Psoas muscle (tissue), 7 donors: ENCODE measurements at regions not wholly inside any gene's neighbourhood (a gene's known extent, or its start where the extent isn't known, plus 50 kb on each side); places are given as distances from the start of the nearest gene placed in this dataset.

Experiments
- ATAC-seq, 4 donors: fragments of 200-7000 bp; cut with Tn5 transposase; one replicate each; pipeline ENCODE4 v1.9.1; 2020; ENCODE audit warnings: moderate library complexity in 3 of 4, mild to moderate bottlenecking in 2 of 4
- DNase-seq, 2 donors: peaks; one replicate each; pipeline ENCODE4 v3.0.0-alpha.2; 2020
- H3K27ac ChIP-seq: fragments of 200-600 bp; one replicate; pipeline ENCODE4 v1.8.0; 2022
- H3K27me3 ChIP-seq, 3 donors: fragments of 200-600 bp in 1 of 3; one replicate each; pipeline versions ENCODE4 v1.6.1 to v1.8.0; 2013 to 2022; ENCODE audit warnings: low read length in 2 of 3, mild to moderate bottlenecking in 2 of 3, moderate library complexity in 1 of 3; ENCODE audit not compliant: insufficient read depth in 3 of 3
- H3K36me3 ChIP-seq, 2 donors: fragments of 200-600 bp in 1 of 2; one replicate each; pipeline versions ENCODE4 v1.6.1 to v1.8.0; 2013 to 2022; ENCODE audit warnings: low read depth in 1 of 2, mild to moderate bottlenecking in 1 of 2, moderate library complexity in 1 of 2; ENCODE audit not compliant: insufficient read depth in 1 of 2
- H3K4me1 ChIP-seq: fragments of 200-600 bp; one replicate; pipeline ENCODE4 v1.8.0; 2022
- H3K4me3 ChIP-seq: fragments of 200-600 bp; one replicate; pipeline ENCODE4 v1.8.0; 2022; ENCODE audit warnings: mild to moderate bottlenecking
- H3K9me3 ChIP-seq: fragments of 200-600 bp; one replicate; pipeline ENCODE4 v1.8.0; 2022
- CTCF ChIP-seq: fragments of 200-600 bp; IDR thresholded peaks from one replicate; pipeline ENCODE4 v1.8.0; 2022; ENCODE audit warnings: antibody characterized with exemption
- WGBS, 3 donors: extraction: QIAGEN DNeasy Blood & Tissue Kit; methylation state at CpG; one replicate each; pipeline versions ENCODE4 v1.1.6 to v1.1.7; 2013; 5-methylcytosine and 5-hydroxymethylcytosine counted together
- intact Hi-C, 2 donors: fragments of 100-400 bp; cut with DNase I; formaldehyde crosslinking; loops; one replicate each; pipeline versions ENCODE4 v1.11.0 to v1.14.2; 2022
- donor health status: healthy with polysubstance abuse.
- donor health status: DM: no; HTN: no; CAD: no; lungs with moderate emphysema.
- donor health status: Bipolar disorder and iron deficiency.
- donor health status: healthy.
- donor health status: DM: yes; HTN: yes; CAD: no.
- donor health status: DM: no; HTN: no; CAD: no.
- donor health status: DM: yes; HTN: yes; CAD: no.

GRCh38 chr13:90565985-90566713 is 781.3 kb upstream of the MIR17HG start:
- Histone ChIP-seq H3K27ac (no peak overlapping the region), H3K4me1 (no peaks in the 10 kb centered on the region), H3K9me3 (no peaks in the 10 kb centered on the region), H3K36me3 (no peaks in the 10 kb centered on the region), H3K4me3 (no peak overlapping the region), H3K27me3 (no peaks in the 10 kb centered on the region)
- intact Hi-C loops = no loop called here
- no peak for ATAC-seq
- WGBS, 3 donors = 73 to 77% (median 76%) methylated on average over 3 of the region's 3 CpGs
- no peak for DNase-seq
- TF ChIP-seq CTCF = no peak

DNA sequence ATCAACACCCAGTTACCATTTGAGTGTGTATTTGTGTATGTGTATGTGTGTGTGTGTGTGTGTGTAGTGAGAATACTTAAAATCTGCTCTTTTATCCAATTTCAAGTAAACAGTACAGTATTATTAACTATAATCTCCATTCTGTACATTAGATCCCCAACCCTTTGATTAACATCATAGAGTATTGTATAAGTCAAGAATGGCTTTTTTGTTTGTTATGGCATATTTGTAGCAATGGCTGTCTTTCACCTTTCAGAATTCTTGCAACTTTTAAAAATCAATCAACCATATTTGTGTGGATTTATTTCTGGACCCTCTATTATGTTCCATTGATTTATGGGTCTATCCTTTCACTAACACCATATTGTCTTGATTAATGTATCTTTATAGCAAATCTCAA is 779.3 kb upstream of the MIR17HG start:
- Histone ChIP-seq H3K9me3 (no peaks in the 10 kb centered on the region), H3K27ac (no peak overlapping the region), H3K27me3 (no peaks in the 10 kb centered on the region), H3K36me3 (no peaks in the 10 kb centered on the region), H3K4me3 (no peak overlapping the region), H3K4me1 (no peaks in the 10 kb centered on the region)
- no peak for TF ChIP-seq CTCF
- intact Hi-C loops = no loop called here
- DNase-seq (no peak), ATAC-seq (no peak)

DNA sequence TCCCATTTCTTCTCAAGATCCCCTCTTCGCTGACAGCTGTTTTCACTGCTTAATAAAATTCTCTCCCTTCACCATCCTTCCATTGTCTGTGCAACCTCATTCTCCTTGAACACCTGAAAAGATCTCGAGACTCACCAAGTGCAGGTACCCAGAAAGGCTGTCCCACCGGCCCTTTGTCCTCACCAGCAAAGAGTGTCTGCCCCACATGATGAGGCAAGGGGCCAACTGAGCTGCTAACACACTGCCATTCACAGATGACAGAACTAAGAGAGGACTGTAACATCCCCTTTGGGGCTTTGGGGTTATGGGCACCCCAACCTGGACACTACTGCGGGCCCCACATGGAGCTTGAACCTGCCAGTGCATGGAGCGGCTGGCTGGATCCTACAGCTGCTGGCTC is 771.4 kb upstream of the MIR17HG start:
- Histone ChIP-seq H3K4me1 (no peaks in the 10 kb centered on the region), H3K9me3 (no peaks in the 10 kb centered on the region), H3K36me3 (no peaks in the 10 kb centered on the region), H3K27me3 (no peaks in the 10 kb centered on the region), H3K4me3 (no peak overlapping the region), H3K27ac (no peak overlapping the region)
- no peak for ATAC-seq
- intact Hi-C loops = no loop called here
- no peak for TF ChIP-seq CTCF
- DNase-seq = no peak
- 91 to 94% (median 92%) methylated on average over 5 of the region's 5 CpGs for WGBS, 3 donors

DNA sequence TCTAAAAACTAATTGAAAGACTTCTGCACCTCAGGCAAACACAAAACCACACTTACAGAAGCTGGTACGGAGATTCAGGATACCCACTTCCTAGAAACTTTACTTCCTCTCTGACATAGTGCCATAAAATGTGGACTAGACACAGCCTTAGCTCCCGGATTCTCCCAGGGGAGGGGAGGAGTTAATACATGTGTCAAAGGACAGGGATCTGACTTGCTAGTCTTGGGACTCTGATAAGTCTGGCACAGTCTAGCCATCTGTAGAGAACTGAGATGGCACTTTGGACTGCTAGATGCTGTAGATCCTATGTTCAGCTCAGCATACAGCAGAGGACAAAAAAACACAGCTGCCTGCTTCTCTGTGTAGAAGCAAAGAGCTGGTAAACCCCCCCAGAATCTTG is 769.8 kb upstream of the MIR17HG start:
- intact Hi-C loops = no loop called here
- ATAC-seq (no peak), DNase-seq (no peak)

More for the DNA sequence above, 769.8 kb upstream of the MIR17HG start:
- Histone ChIP-seq H3K36me3 (no peaks in the 10 kb centered on the region), H3K27me3 (no peaks in the 10 kb centered on the region), H3K4me3 (no peak overlapping the region), H3K27ac (no peak overlapping the region), H3K9me3 (no peaks in the 10 kb centered on the region), H3K4me1 (no peaks in the 10 kb centered on the region)
- 38 to 42% (median 38%) methylated on average over 2 of the region's 2 CpGs for WGBS, 3 donors
- no peak for TF ChIP-seq CTCF
